GM12878 (cell line): ENCODE measurements at regions not wholly inside any gene's neighbourhood (a gene's known extent, or its start where the extent isn't known, plus 50 kb on each side); places are given as distances from the start of the nearest gene placed in this dataset.

Experiments
- ATAC-seq: fragments of 200-7000 bp; cut with Tn5 transposase; 3 replicates; pipeline ENCODE4 v1.9.1; 2020; ENCODE audit warnings: mild to moderate bottlenecking, moderate library complexity
- BruUV-seq: library from RNA; stranded (reverse); fragments of 400-500 nt; replicated peaks from 2 replicates; lab custom pipeline; 2021; lab: Mats Ljungman, UMichigan
- CTCF ChIA-PET: fragments of 300-600 bp; sonication (Branson Sonifier 250); formaldehyde crosslinking; extraction: SDS; loops from one replicate; lab custom pipeline; 2021; ENCODE audit warnings: inconsistent platforms; lab: Yijun Ruan, JAX
- POLR2A ChIA-PET: fragments of 350-600 bp; formaldehyde crosslinking; extraction: SDS; loops from one replicate; lab custom pipeline; 2021; ENCODE audit warnings: inconsistent platforms; lab: Charles Lee
- RAD21 ChIA-PET: fragments of 300-600 bp; sonication (Branson Sonifier 250); formaldehyde crosslinking; loops from one replicate; lab custom pipeline; 2023; ENCODE audit warnings: antibody characterized with exemption; ENCODE audit not compliant: unreplicated experiment; lab: Charles Lee
- SMC1A ChIA-PET: fragments of 300-600 bp; sonication (Branson Sonifier 250); formaldehyde crosslinking; loops from one replicate; lab custom pipeline; 2023; ENCODE audit not compliant: unreplicated experiment, uncharacterized antibody; lab: Charles Lee
- DNase-seq: peaks from one replicate; pipeline ENCODE4 v3.0.0-alpha.2; 2011; ENCODE audit warnings: low read depth, low spot score
- FAIRE-seq: peaks from 3 replicates; lab custom pipeline; 2011; peaks lifted over from hg19 to GRCh38; lab: Jason Lieb, UNC
- H2AFZ ChIP-seq: 2 replicates; pipeline ENCODE4 v1.6.0; 2011; ENCODE audit warnings: low read depth, low read length, control low read depth; ENCODE audit not compliant: control insufficient read depth
- H3K27ac ChIP-seq: 2 replicates; pipeline ENCODE4 v1.5.1; 2011; ENCODE audit warnings: control low read depth; ENCODE audit not compliant: control insufficient read depth, insufficient read depth
- H3K27me3 ChIP-seq, 2 experiments: replicated peaks in 1 of 2; 2 replicates each; pipeline versions ENCODE4 v1.6.0 to v1.6.1; 2011; ENCODE audit warnings: low read length in 1 of 2; ENCODE audit not compliant: control insufficient read depth in 2 of 2, insufficient read depth in 2 of 2
- H3K36me3 ChIP-seq, 2 experiments: 2 replicates each; pipeline ENCODE4 v1.5.1; 2011; ENCODE audit warnings: low read length in 1 of 2; ENCODE audit not compliant: control insufficient read depth in 2 of 2, insufficient read depth in 2 of 2
- H3K4me1 ChIP-seq: 2 replicates; pipeline ENCODE4 v1.6.1; 2011; ENCODE audit warnings: mild to moderate bottlenecking, low read length, moderate library complexity, mixed read lengths; ENCODE audit not compliant: control insufficient read depth, insufficient read depth
- H3K4me2 ChIP-seq: 2 replicates; pipeline ENCODE4 v1.6.0; 2011; ENCODE audit warnings: control low read depth; ENCODE audit not compliant: control insufficient read depth, insufficient read depth
- H3K4me3 ChIP-seq: fragments of 200-600 bp; sonication (generic); 2 replicates; pipeline ENCODE4 v1.5.1; 2016
- H3K79me2 ChIP-seq: 2 replicates; pipeline ENCODE4 v1.6.0; 2011; ENCODE audit warnings: low read length; ENCODE audit not compliant: control insufficient read depth, insufficient read depth
- H3K9ac ChIP-seq: 2 replicates; pipeline ENCODE4 v1.8.0; 2011; ENCODE audit warnings: low read length, control low read depth, mixed read lengths; ENCODE audit not compliant: control insufficient read depth, insufficient read depth
- H3K9me3 ChIP-seq: replicated peaks from 3 replicates; pipeline ENCODE4 v1.5.1; 2011; ENCODE audit warnings: mild to moderate bottlenecking, low read length; ENCODE audit not compliant: control insufficient read depth, insufficient read depth
- H4K20me1 ChIP-seq: 2 replicates; pipeline ENCODE4 v1.6.0; 2011; ENCODE audit not compliant: control insufficient read depth, insufficient read depth
- ATF3 ChIP-seq: IDR thresholded peaks from 2 replicates; pipeline ENCODE4 v1.6.1; 2011; ENCODE audit warnings: low read depth, mild to moderate bottlenecking, low read length, moderate library complexity, borderline replicate concordance; ENCODE audit errors: extremely low read depth
- ATF7 ChIP-seq: fragments of 450-650 bp; IDR thresholded peaks from 2 replicates; pipeline ENCODE4 v1.6.1; 2016; ENCODE audit warnings: low read depth, mild to moderate bottlenecking
- BACH1 ChIP-seq: fragments of 450-650 bp; IDR thresholded peaks from 2 replicates; pipeline ENCODE4 v1.6.1; 2017; ENCODE audit warnings: mild to moderate bottlenecking, borderline replicate concordance
- CBFB ChIP-seq: IDR thresholded peaks from 2 replicates; pipeline ENCODE4 v1.6.1; 2016; ENCODE audit warnings: antibody characterized with exemption, low read depth
- CBX5 ChIP-seq: sonication (generic); IDR thresholded peaks from 2 replicates; pipeline ENCODE4 v1.6.1; 2016; ENCODE audit warnings: low read depth, moderate library complexity, mild to moderate bottlenecking, inconsistent platforms
- EED ChIP-seq: sonication (generic); IDR thresholded peaks from 2 replicates; pipeline ENCODE4 v1.6.1; 2016; ENCODE audit warnings: antibody characterized with exemption, low read depth
- GABPA ChIP-seq: IDR thresholded peaks from 2 replicates; pipeline ENCODE4 v1.6.1; 2014; ENCODE audit warnings: antibody characterized with exemption, low read depth, mild to moderate bottlenecking, inconsistent platforms
- HDAC2 ChIP-seq: fragments of 200-600 bp; sonication (generic); IDR thresholded peaks from 2 replicates; pipeline ENCODE4 v1.6.1; 2017
- NBN ChIP-seq: fragments of 450-650 bp; IDR thresholded peaks from 2 replicates; pipeline ENCODE4 v1.6.1; 2016
- NR2C2 ChIP-seq: IDR thresholded peaks from 2 replicates; pipeline ENCODE4 v1.6.1; 2011; ENCODE audit warnings: borderline replicate concordance, low read depth; ENCODE audit not compliant: control insufficient read depth, insufficient read length
- SMC3 ChIP-seq: IDR thresholded peaks from 2 replicates; pipeline ENCODE4 v1.6.1; 2011; ENCODE audit warnings: low read length, improper control_type of control experiment, borderline replicate concordance
- STAT3 ChIP-seq: IDR thresholded peaks from 2 replicates; pipeline ENCODE4 v1.6.1; 2011; ENCODE audit warnings: low read depth, low read length, improper control_type of control experiment
- SUZ12 ChIP-seq: fragments of 200-600 bp; sonication (generic); IDR thresholded peaks from one replicate; pipeline ENCODE4 v1.6.1; 2018; ENCODE audit warnings: antibody characterized with exemption, mild to moderate bottlenecking; ENCODE audit not compliant: unreplicated experiment
- TARDBP ChIP-seq: IDR thresholded peaks from 2 replicates; pipeline ENCODE4 v1.6.1; 2016; ENCODE audit warnings: borderline replicate concordance
- TCF12 ChIP-seq: IDR thresholded peaks from 2 replicates; pipeline ENCODE4 v1.6.1; 2011; ENCODE audit warnings: low read depth, mild to moderate bottlenecking, low read length
- ZBTB11 ChIP-seq: fragments of 450-650 bp; formaldehyde crosslinking; IDR thresholded peaks from 2 replicates; pipeline ENCODE4 v1.5.0; 2022; ENCODE audit warnings: mild to moderate bottlenecking, missing genetic modification characterization
- ZZZ3 ChIP-seq: IDR thresholded peaks from 2 replicates; pipeline ENCODE4 v1.6.1; 2011; ENCODE audit warnings: low read depth; ENCODE audit not compliant: control insufficient read depth, insufficient read length
- WGBS: methylation state at CpG from one replicate; pipeline ENCODE4 v1.1.6; 2016; ENCODE audit warnings: low lambda C conversion rate; ENCODE audit not compliant: insufficient replicate concordance, insufficient coverage; ENCODE audit errors: missing lambda C conversion rate; 5-methylcytosine and 5-hydroxymethylcytosine counted together
- in situ Hi-C: fragments of 300-500 bp; cut with MboI; formaldehyde crosslinking; loops from 9 replicates; pipeline ENCODE4 v1.14.3; 2018; ENCODE audit warnings: mixed read lengths
- intact Hi-C: fragments of 100-400 bp; cut with micrococcal nuclease; formaldehyde crosslinking; loops from one replicate; pipeline ENCODE4 v1.14.2; 2022; ENCODE audit not compliant: unreplicated experiment

GRCh38 chr3:194858382-194858781 is 172.7 kb downstream of the FAM43A start:
- Histone ChIP-seq H3K9me3 (no peaks in the 10 kb centered on the region), H3K27me3 (peaks cover 0 to 4% of the 10 kb centered on the region in 2 experiments; a peak in 2 of 4 replicates), H3K36me3 (no peaks in the 10 kb centered on the region), H3K4me3 (no peak overlapping the region), H3K4me1 (no peaks in the 10 kb centered on the region), H3K4me2 (no peak overlapping the region), H4K20me1 (no peaks in the 10 kb centered on the region), H3K79me2 (no peaks in the 10 kb centered on the region), H3K9ac (no peak overlapping the region), H3K27ac (no peak overlapping the region), H2AFZ (no peak overlapping the region)
- 0% methylated on average over 2 of the region's 2 CpGs for WGBS
- no peak for ATAC-seq
- ChIA-PET SMC1A (no interaction called here), POLR2A (no interaction called here), RAD21 (no interaction called here), CTCF (no interaction called here)
- no peak for TF ChIP-seq ATF7
- TF ChIP-seq TARDBP, result no peak
- in situ Hi-C loops (no loop called here), intact Hi-C loops (no loop called here)
- BruUV-seq, result no TSS peak
- DNase-seq, result no peak
- no peak for FAIRE-seq

DNA sequence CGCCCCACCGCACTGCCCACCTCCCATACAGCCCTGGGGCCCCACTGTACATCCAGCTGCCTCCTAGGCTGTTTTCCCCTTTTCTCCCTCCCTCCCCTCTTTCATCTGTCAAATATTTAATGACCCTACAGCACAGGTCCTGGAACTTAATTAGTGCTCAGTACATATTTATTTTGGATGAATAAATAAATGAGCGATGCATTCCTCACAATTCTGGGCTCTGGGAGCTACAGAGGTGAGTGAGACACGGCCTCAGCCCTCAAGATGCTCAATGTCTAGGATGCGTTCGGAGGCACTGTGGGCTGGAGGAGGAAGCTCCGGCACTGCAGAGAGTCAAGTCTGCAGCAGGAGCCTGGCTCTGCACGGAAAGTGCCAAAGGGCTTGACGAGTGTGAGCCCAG is 175.0 kb downstream of the FAM43A start:
- 57% methylated on average over 9 of the region's 9 CpGs for WGBS
- CTCF ChIA-PET, result interaction anchor here (1.4 kb wide), 1 partner anchor 9 kb away, joined by 3 read pairs; no protein-coding TSS in a partner anchor
- Histone ChIP-seq H3K36me3 (no peaks in the 10 kb centered on the region), H4K20me1 (no peaks in the 10 kb centered on the region), H3K4me2 (no peak overlapping the region), H2AFZ (no peak overlapping the region), H3K27me3 (peaks cover 0 to 4% of the 10 kb centered on the region in 2 experiments; a peak in 2 of 4 replicates), H3K27ac (no peak overlapping the region), H3K4me1 (peaks cover under 1% of the 10 kb centered on the region; the same call in 1 of the 2 replicates), H3K79me2 (no peaks in the 10 kb centered on the region), H3K9me3 (no peaks in the 10 kb centered on the region), H3K4me3 (no peak overlapping the region), H3K9ac (no peak overlapping the region)
- in situ Hi-C loops, result no loop called here
- SMC1A ChIA-PET, result no interaction called here
- DNase-seq (no peak), FAIRE-seq (no peak), ATAC-seq (no peak)
- POLR2A ChIA-PET, result no interaction called here
- intact Hi-C loops, result no loop called here
- RAD21 ChIA-PET, result no interaction called here
- BruUV-seq, result no TSS peak
- TF ChIP-seq ZBTB11 (CRISPR knock-in tag) (no peak), CBFB (no peak), HDAC2 (no peak), STAT3 (no peak), NBN (no peak), SUZ12 (no peak), BACH1 (no peak), SMC3 (no peak), NR2C2 (no peak), CBX5 (no peak), ZZZ3 (no peak), GABPA (no peak), TCF12 (no peak), EED (no peak), ATF3 (no peak)
